GM12873 (cell line): ENCODE measurements at regions not wholly inside any gene's neighbourhood (a gene's known extent, or its start where the extent isn't known, plus 50 kb on each side); places are given as distances from the start of the nearest gene placed in this dataset.

Experiments used
- CTCF ChIP-seq: IDR thresholded peaks from 2 replicates; pipeline ENCODE4 v1.5.1; 2012; ENCODE audit warnings: low read depth, mild to moderate bottlenecking, moderate library complexity, low read length, control low read depth; ENCODE audit not compliant: insufficient read depth; ENCODE audit errors: missing control alignments

- no peak for TF ChIP-seq CTCF
These were observed 336.5 kb downstream of the MIAT start for GRCh38 chr22:26993886-26994285.

GRCh38 chr22:26994801-26995200 is 337.4 kb downstream of the MIAT start:
- no peak for TF ChIP-seq CTCF

GRCh38 chr22:26995235-26995634 is 337.8 kb downstream of the MIAT start:
- no peak for TF ChIP-seq CTCF

GRCh38 chr22:26996154-26996553 is 338.8 kb downstream of the MIAT start:
- TF ChIP-seq CTCF, result no peak

- no peak for TF ChIP-seq CTCF
These were observed 340.7 kb downstream of the MIAT start for GRCh38 chr22:26998129-26998528.

GRCh38 chr22:26998716-26999115 is 341.3 kb downstream of the MIAT start:
- no peak for TF ChIP-seq CTCF

GRCh38 chr22:27003297-27003696 is 345.9 kb downstream of the MIAT start:
- no peak for TF ChIP-seq CTCF

- TF ChIP-seq CTCF, result no peak
These were observed 347.0 kb downstream of the MIAT start for GRCh38 chr22:27004434-27004833.
